ENCODE measurements at regions not wholly inside any gene's neighbourhood (a gene's known extent, or its start where the extent isn't known, plus 50 kb on each side); places are given as distances from the start of the nearest gene placed in this dataset.

DNA sequence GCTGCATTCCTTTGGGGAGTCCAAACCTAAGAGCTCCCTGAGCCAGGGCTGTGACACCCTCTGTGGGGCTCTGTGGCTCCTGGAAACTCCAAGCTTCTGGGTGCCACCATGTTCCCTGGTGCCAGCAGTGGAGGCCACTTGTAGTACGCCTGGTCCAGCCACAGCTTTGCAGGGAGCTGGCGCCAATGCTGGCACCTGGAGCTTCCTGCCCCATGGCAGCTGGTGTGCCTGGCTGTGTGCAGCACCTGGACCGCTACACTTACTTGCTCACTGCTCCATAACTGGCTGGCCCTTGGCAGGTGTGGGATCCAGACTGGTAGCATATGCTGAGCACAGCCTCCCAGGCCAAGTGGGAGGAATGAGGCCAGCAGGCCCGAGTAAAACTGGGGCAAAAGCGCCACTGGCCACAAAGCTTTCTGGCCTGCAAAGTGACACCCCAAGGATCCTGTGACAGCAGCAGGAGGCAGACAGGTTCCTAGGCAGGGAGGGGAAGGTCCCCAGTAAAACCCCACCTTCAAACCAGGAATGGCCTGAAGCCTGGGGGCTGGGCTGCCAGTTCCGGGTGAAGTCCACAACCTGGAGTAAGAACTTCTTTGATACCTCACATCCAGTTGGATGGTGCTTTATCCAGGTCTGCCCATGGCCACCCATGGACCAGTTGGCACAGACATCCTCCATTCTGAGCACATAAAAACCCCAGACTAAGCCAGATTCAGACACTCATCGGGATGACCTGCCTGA lies 461.0 kb downstream of the TBC1D32 start:
- TF ChIP-seq, protein P1, sequence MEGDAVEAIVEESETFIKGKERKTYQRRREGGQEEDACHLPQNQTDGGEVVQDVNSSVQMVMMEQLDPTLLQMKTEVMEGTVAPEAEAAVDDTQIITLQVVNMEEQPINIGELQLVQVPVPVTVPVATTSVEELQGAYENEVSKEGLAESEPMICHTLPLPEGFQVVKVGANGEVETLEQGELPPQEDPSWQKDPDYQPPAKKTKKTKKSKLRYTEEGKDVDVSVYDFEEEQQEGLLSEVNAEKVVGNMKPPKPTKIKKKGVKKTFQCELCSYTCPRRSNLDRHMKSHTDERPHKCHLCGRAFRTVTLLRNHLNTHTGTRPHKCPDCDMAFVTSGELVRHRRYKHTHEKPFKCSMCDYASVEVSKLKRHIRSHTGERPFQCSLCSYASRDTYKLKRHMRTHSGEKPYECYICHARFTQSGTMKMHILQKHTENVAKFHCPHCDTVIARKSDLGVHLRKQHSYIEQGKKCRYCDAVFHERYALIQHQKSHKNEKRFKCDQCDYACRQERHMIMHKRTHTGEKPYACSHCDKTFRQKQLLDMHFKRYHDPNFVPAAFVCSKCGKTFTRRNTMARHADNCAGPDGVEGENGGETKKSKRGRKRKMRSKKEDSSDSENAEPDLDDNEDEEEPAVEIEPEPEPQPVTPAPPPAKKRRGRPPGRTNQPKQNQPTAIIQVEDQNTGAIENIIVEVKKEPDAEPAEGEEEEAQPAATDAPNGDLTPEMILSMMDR (conservative IDR thresholded peaks at IDR 0.05 in 1 of 2, IDR thresholded peaks at IDR 0.05 in 1 of 2; ENCODE audit: low read depth in 1 of 2, low read length in 2 of 2) = no peak
- TF ChIP-seq EZH2 (IDR thresholded peaks at IDR 0.05; ENCODE audit: low read length, missing control alignments) = no peak
- no peak for DNase-seq (ENCODE audit: low read depth in 2 of 2)

DNA sequence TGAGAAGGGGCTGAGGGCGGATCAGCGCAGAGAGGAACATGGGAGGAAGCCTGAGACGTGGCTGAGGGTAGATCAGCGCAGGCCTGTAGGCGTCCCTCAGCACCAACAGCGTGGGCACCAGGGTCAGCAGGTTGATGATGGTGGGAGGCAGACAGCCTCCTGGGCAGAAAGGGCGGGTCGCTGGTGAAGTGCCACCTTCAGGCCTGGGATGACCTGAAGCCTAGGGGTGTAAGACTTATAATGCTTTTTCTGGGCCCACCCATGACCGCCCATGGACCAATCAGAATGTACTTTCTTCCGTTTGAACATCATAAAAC lies 462.1 kb downstream of the TBC1D32 start:
- Histone ChIP-seq H3K27ac (ENCODE audit: insufficient read depth, low read length) (no peak overlapping the region), H3K27me3 (ENCODE audit: control insufficient read depth, insufficient read depth, low read length) (no peaks in the 10 kb centered on the region), H3K9ac (ENCODE audit: insufficient read depth, low read length) (no peak overlapping the region), H3K9me3 (ENCODE audit: control insufficient read depth, insufficient read depth, low read depth, low read length) (no peaks in the 10 kb centered on the region), H3K4me3 (replicated peaks in 1 of 4; ENCODE audit: control extremely low read depth in 1 of 4, insufficient read depth in 1 of 4, low read depth in 3 of 4, low read length in 4 of 4) (no peak overlapping the region), H4K20me1 (ENCODE audit: control insufficient read depth, extremely low read depth, insufficient read depth, low read length) (no peaks in the 10 kb centered on the region), H3K79me2 (ENCODE audit: control insufficient read depth, insufficient read depth, low read length) (no peaks in the 10 kb centered on the region), H3K4me2 (ENCODE audit: extremely low read depth, insufficient read depth, low read length) (no peak overlapping the region), H2AFZ (ENCODE audit: low read length) (no peak overlapping the region), H3K4me1 (ENCODE audit: control insufficient read depth, extremely low read depth, insufficient read depth, low read length) (no peaks in the 10 kb centered on the region), H3K36me3 (ENCODE audit: control insufficient read depth, insufficient read depth, low read length) (no peaks in the 10 kb centered on the region)
- TF ChIP-seq EZH2 (IDR thresholded peaks at IDR 0.05; ENCODE audit: low read length, missing control alignments) = no peak
- TF ChIP-seq, protein P1 (conservative IDR thresholded peaks at IDR 0.05 in 1 of 2, IDR thresholded peaks at IDR 0.05 in 1 of 2; ENCODE audit: low read depth in 1 of 2, low read length in 2 of 2) = no peak
- no peak for DNase-seq (ENCODE audit: low read depth in 2 of 2)

More for the DNA sequence above, 461.0 kb downstream of the TBC1D32 start:
- Histone ChIP-seq H3K36me3 (ENCODE audit: control insufficient read depth, insufficient read depth, low read length) (no peaks in the 10 kb centered on the region), H3K4me1 (ENCODE audit: control insufficient read depth, extremely low read depth, insufficient read depth, low read length) (no peaks in the 10 kb centered on the region), H3K27ac (ENCODE audit: insufficient read depth, low read length) (no peak overlapping the region), H3K4me2 (ENCODE audit: extremely low read depth, insufficient read depth, low read length) (no peak overlapping the region), H4K20me1 (ENCODE audit: control insufficient read depth, extremely low read depth, insufficient read depth, low read length) (no peaks in the 10 kb centered on the region), H3K9me3 (ENCODE audit: control insufficient read depth, insufficient read depth, low read depth, low read length) (no peaks in the 10 kb centered on the region), H2AFZ (ENCODE audit: low read length) (no peak overlapping the region), H3K79me2 (ENCODE audit: control insufficient read depth, insufficient read depth, low read length) (no peaks in the 10 kb centered on the region), H3K9ac (ENCODE audit: insufficient read depth, low read length) (no peak overlapping the region), H3K27me3 (ENCODE audit: control insufficient read depth, insufficient read depth, low read length) (no peaks in the 10 kb centered on the region), H3K4me3 (replicated peaks in 1 of 4; ENCODE audit: control extremely low read depth in 1 of 4, insufficient read depth in 1 of 4, low read depth in 3 of 4, low read length in 4 of 4) (no peak overlapping the region)

DNA sequence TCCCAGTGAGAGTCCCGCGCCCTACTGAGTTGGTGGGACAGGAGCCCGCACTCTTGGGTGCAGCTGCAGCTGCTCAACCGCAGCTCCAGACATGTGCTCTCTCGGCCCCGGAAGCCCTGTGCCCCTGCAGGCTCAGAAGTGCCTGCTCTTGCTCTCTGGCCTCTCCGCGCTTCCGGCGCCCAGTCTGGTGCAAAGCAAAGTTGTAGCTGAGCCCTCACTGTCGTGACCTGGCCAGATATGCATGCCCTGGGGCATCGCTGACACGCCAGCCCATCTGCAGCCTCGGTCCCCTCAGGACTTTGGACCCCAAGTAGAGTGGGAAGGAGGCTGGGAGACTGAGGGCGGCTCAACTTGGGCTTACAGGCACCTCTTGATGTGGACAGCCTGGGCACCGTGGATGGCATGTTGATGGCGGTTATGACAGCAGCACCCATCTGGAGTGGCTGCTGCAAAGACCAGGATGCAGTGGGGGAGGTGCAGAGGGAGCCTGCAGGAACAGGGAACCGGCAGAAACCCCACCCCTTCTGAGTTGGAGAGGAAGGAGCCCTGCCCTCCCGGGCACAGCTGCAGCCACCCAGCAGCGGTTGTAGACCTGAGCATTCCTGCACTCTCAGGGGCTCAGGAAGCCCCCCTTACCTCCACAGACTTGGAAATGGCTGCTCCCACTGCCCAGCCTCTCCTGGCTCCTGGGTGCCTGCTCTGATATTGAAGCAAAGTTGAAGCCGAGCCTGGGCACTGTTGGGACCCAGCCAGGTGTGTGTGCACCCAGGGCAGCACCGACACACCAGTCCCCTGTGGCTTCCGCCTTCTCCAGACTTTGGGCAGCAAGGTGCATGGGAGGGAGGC lies 462.6 kb downstream of the TBC1D32 start:
- Histone ChIP-seq H4K20me1 (ENCODE audit: control insufficient read depth, extremely low read depth, insufficient read depth, low read length) (no peaks in the 10 kb centered on the region), H3K27me3 (ENCODE audit: control insufficient read depth, insufficient read depth, low read length) (no peaks in the 10 kb centered on the region), H3K4me1 (ENCODE audit: control insufficient read depth, extremely low read depth, insufficient read depth, low read length) (no peaks in the 10 kb centered on the region), H2AFZ (ENCODE audit: low read length) (no peak overlapping the region), H3K9ac (ENCODE audit: insufficient read depth, low read length) (no peak overlapping the region), H3K4me2 (ENCODE audit: extremely low read depth, insufficient read depth, low read length) (no peak overlapping the region), H3K4me3 (replicated peaks in 1 of 4; ENCODE audit: control extremely low read depth in 1 of 4, insufficient read depth in 1 of 4, low read depth in 3 of 4, low read length in 4 of 4) (no peak overlapping the region), H3K79me2 (ENCODE audit: control insufficient read depth, insufficient read depth, low read length) (no peaks in the 10 kb centered on the region), H3K9me3 (ENCODE audit: control insufficient read depth, insufficient read depth, low read depth, low read length) (no peaks in the 10 kb centered on the region), H3K27ac (ENCODE audit: insufficient read depth, low read length) (no peak overlapping the region), H3K36me3 (ENCODE audit: control insufficient read depth, insufficient read depth, low read length) (no peaks in the 10 kb centered on the region)
- TF ChIP-seq, protein P1 (conservative IDR thresholded peaks at IDR 0.05 in 1 of 2, IDR thresholded peaks at IDR 0.05 in 1 of 2; ENCODE audit: low read depth in 1 of 2, low read length in 2 of 2) = no peak
- no peak for TF ChIP-seq EZH2 (IDR thresholded peaks at IDR 0.05; ENCODE audit: low read length, missing control alignments)
- no peak for DNase-seq (ENCODE audit: low read depth in 2 of 2)
